ENCODE measurements at regions not wholly inside any gene's neighbourhood (a gene's known extent, or its start where the extent isn't known, plus 50 kb on each side); places are given as distances from the start of the nearest gene placed in this dataset.

GRCh38 chr20:22723659-22724058 lies 139.3 kb upstream of the FOXA2 start:
- no peak overlapping the region for H3K4me3 ChIP-seq
- intact Hi-C loops (cut with DNase I), result loop anchor here in 5 of 10 donors (10.0 kb wide), 3 partner anchors 131 to 321 kb away; partner anchors contain the start of gene THBD (in 3 of the 5)

GRCh38 chr20:22728146-22728745 lies 143.9 kb upstream of the FOXA2 start:
- Histone ChIP-seq H3K36me3 (no peaks in the 10 kb centered on the region), H3K27ac (no peak overlapping the region), H3K4me1 (peaks cover 0 to 22% (median 5%) of the 10 kb centered on the region in 9 donors), H3K9me3 (no peaks in the 10 kb centered on the region), H3K4me3 (no peak overlapping the region), H3K27me3 (peaks cover 0 to 9% (median 0%) of the 10 kb centered on the region in 7 donors)
- ATAC-seq (no peak), DNase-seq (no peak)
- no peak for TF ChIP-seq CTCF (IDR thresholded peaks at IDR 0.05)
- intact Hi-C loops (cut with DNase I), result loop anchor here in 5 of 10 donors (10.0 kb wide), 3 partner anchors 127 to 317 kb away; partner anchors contain the start of gene THBD (in 3 of the 5)
- WGBS, 2 donors, result 85 to 94% methylated on average over 4 of the region's 4 CpGs

More at GRCh38 chr20:22723659-22724058, 139.3 kb upstream of the FOXA2 start:
- no peaks in the 10 kb centered on the region for H3K36me3 ChIP-seq
- ATAC-seq (no peak), DNase-seq (no peak)
- peak overlapping the region in 1 of 10 donors; percentile 44 for H3K27ac ChIP-seq
- H3K27me3 ChIP-seq, result peaks cover 0 to 2% (median 0%) of the 10 kb centered on the region in 7 donors
- H3K4me1 ChIP-seq, result peaks cover 0 to 45% (median 12%) of the 10 kb centered on the region in 9 donors
- no peak for TF ChIP-seq CTCF (IDR thresholded peaks at IDR 0.05)
- H3K9me3 ChIP-seq, result no peaks in the 10 kb centered on the region
- 83 to 91% methylated on average over 2 of the region's 2 CpGs for WGBS, 2 donors

- intact Hi-C loops (cut with DNase I), result loop anchor here in 5 of 10 donors (10.0 kb wide), 3 partner anchors 126 to 316 kb away; partner anchors contain the start of gene THBD (in 3 of the 5)
- no peak for TF ChIP-seq CTCF (IDR thresholded peaks at IDR 0.05)
These were observed 144.8 kb upstream of the FOXA2 start for GRCh38 chr20:22729180-22729579.

GRCh38 chr20:22729616-22730236 lies 145.4 kb upstream of the FOXA2 start:
- intact Hi-C loops (cut with DNase I), result loop anchor here in 5 of 10 donors (10.0 kb wide), 3 partner anchors 125 to 315 kb away; partner anchors contain the start of gene THBD (in 3 of the 5)
- no peak for ATAC-seq

More at GRCh38 chr20:22729180-22729579, 144.8 kb upstream of the FOXA2 start:
- H3K36me3 ChIP-seq, result no peaks in the 10 kb centered on the region
- ATAC-seq (no peak), DNase-seq (no peak)
- H3K27ac ChIP-seq, result no peak overlapping the region
- peaks cover 0 to 9% (median 0%) of the 10 kb centered on the region in 7 donors for H3K27me3 ChIP-seq
- no peak overlapping the region for H3K4me3 ChIP-seq
- peaks cover 0 to 15% (median 4%) of the 10 kb centered on the region in 9 donors for H3K4me1 ChIP-seq
- no peaks in the 10 kb centered on the region for H3K9me3 ChIP-seq

More at GRCh38 chr20:22729616-22730236, 145.4 kb upstream of the FOXA2 start:
- whole genome bisulfite sequencing, 2 donors, result 94 to 96% methylated on average over 8 of the region's 8 CpGs
- Histone ChIP-seq H3K27me3 (peaks cover 0 to 9% (median 0%) of the 10 kb centered on the region in 7 donors), H3K36me3 (no peaks in the 10 kb centered on the region), H3K4me3 (no peak overlapping the region), H3K4me1 (peaks cover 0 to 9% (median under 1%) of the 10 kb centered on the region in 9 donors), H3K27ac (no peak overlapping the region), H3K9me3 (no peaks in the 10 kb centered on the region)
- TF ChIP-seq CTCF (IDR thresholded peaks at IDR 0.05), result no peak
- no peak for DNase-seq
